ENCODE measurements at regions not wholly inside any gene's neighbourhood (a gene's known extent, or its start where the extent isn't known, plus 50 kb on each side); places are given as distances from the start of the nearest gene placed in this dataset.

DNA sequence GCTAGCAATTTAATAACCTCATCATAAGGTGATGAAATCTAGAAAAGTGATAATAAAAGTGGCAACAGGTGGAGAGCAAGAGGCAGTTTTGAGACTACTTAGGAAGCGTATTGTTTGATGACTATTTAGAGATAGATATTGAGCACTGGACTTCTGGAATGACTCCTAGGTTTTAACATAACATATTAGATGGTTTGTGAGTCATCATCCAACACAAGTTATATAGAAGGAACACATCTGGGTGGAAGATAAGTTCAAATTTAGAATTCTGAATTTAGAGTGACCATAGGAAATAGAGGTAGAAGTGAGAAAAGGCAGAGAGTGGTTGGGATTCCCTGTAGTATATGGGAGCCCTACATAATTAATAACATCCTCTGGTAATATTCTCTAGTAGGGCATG, 282.8 kb upstream of the ALCAM start:
- peaks cover 11% of the 10 kb centered on the region for H3K9me3 Mint-ChIP-seq
- peaks cover 4% of the 10 kb centered on the region for H3K4me1 Mint-ChIP-seq
- Histone ChIP-seq H3K27ac (no peak overlapping the region), H3K79me2 (ENCODE audit: low read depth) (no peaks in the 10 kb centered on the region), H3K4me1 (no peaks in the 10 kb centered on the region), H3K36me3 (no peaks in the 10 kb centered on the region), H3K9ac (no peak overlapping the region), H4K20me1 (ENCODE audit: low read depth) (no peaks in the 10 kb centered on the region), H2AFZ (replicated peaks) (no peak overlapping the region), H3K27me3 (no peaks in the 10 kb centered on the region), H3K4me2 (no peak overlapping the region), H3F3A (ENCODE audit: low read depth) (no peaks in the 10 kb centered on the region), H3K9me3 (ENCODE audit: low read depth) (no peaks in the 10 kb centered on the region), H3K4me3 (no peak overlapping the region)
- H3K27me3 Mint-ChIP-seq (ENCODE audit: insufficient read depth, low read depth), result no peaks in the 10 kb centered on the region
- TF ChIP-seq, protein P1, sequence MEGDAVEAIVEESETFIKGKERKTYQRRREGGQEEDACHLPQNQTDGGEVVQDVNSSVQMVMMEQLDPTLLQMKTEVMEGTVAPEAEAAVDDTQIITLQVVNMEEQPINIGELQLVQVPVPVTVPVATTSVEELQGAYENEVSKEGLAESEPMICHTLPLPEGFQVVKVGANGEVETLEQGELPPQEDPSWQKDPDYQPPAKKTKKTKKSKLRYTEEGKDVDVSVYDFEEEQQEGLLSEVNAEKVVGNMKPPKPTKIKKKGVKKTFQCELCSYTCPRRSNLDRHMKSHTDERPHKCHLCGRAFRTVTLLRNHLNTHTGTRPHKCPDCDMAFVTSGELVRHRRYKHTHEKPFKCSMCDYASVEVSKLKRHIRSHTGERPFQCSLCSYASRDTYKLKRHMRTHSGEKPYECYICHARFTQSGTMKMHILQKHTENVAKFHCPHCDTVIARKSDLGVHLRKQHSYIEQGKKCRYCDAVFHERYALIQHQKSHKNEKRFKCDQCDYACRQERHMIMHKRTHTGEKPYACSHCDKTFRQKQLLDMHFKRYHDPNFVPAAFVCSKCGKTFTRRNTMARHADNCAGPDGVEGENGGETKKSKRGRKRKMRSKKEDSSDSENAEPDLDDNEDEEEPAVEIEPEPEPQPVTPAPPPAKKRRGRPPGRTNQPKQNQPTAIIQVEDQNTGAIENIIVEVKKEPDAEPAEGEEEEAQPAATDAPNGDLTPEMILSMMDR (IDR thresholded peaks at IDR 0.05), result no peak
- no peak for TF ChIP-seq EZH2 (IDR thresholded peaks at IDR 0.05)
- TF ChIP-seq EZH2phosphoT487 (IDR thresholded peaks at IDR 0.05), result no peak
- no peak for DNase-seq (ENCODE audit: low spot score)
- no peak overlapping the region for H3K4me3 Mint-ChIP-seq
- no peaks in the 10 kb centered on the region for H3K36me3 Mint-ChIP-seq
- no peak overlapping the region for H3K27ac Mint-ChIP-seq

GRCh38 chr3:105085506-105085905, 281.2 kb upstream of the ALCAM start:
- Histone ChIP-seq H3K9ac (no peak overlapping the region), H3K79me2 (ENCODE audit: low read depth) (no peaks in the 10 kb centered on the region), H3F3A (ENCODE audit: low read depth) (no peaks in the 10 kb centered on the region), H3K27me3 (no peaks in the 10 kb centered on the region), H3K4me1 (no peaks in the 10 kb centered on the region), H3K4me3 (no peak overlapping the region), H2AFZ (replicated peaks) (no peak overlapping the region), H3K4me2 (no peak overlapping the region), H3K9me3 (ENCODE audit: low read depth) (no peaks in the 10 kb centered on the region), H4K20me1 (ENCODE audit: low read depth) (no peaks in the 10 kb centered on the region), H3K36me3 (no peaks in the 10 kb centered on the region), H3K27ac (no peak overlapping the region)
- Mint-ChIP-seq H3K4me3 (no peak overlapping the region), H3K27me3 (ENCODE audit: insufficient read depth, low read depth) (no peaks in the 10 kb centered on the region), H3K27ac (no peak overlapping the region), H3K9me3 (peaks cover 3% of the 10 kb centered on the region), H3K36me3 (no peaks in the 10 kb centered on the region), H3K4me1 (peaks cover 4% of the 10 kb centered on the region)
- no peak for TF ChIP-seq EZH2 (IDR thresholded peaks at IDR 0.05)
- no peak for TF ChIP-seq EZH2phosphoT487 (IDR thresholded peaks at IDR 0.05)
- TF ChIP-seq, protein P1 (IDR thresholded peaks at IDR 0.05), result no peak
- no peak for DNase-seq (ENCODE audit: low spot score)

DNA sequence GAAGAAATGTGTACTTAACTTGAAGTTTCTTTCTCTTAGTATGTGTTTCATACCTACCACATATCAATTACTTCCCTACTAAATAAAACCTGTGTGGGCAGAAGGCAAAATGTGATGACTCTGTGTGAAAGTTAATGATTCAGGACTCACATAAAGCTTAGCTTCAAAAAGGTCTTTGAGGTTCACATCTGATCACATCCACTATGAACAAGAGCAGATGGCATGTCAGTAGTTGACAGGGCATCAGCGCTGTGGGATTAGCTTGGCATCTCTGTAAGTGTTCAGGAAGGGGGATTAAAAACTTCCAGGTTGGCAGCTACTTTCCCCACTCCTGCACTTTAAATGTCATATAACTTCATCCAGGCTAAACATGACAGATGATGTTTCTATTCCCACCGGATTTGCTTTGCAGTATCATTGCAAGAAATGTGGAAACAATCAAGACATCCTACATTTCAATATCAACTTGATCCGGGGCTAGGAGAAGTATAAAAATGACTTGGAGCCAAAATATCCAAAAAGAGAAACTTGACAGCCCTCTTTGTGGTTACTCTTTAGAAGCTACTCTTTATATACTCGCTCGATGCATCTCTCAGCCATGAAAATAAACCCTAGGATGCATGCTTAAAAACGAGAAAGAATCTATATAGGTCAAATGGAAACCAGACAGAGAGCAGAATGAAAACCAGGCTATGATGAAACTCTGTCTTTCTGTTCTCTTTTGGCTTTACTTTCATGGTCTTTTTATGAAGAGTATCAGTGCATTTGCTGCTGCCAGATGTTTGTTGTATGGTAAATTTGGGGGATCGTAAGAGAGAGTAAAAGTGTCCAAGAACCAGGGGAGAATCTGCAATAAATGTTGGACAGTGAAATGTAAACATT, 273.1 kb upstream of the ALCAM start:
- Histone ChIP-seq H3K27ac (no peak overlapping the region), H3K4me2 (no peak overlapping the region), H3K4me1 (no peaks in the 10 kb centered on the region), H3K4me3 (no peak overlapping the region), H3K9ac (no peak overlapping the region), H3F3A (ENCODE audit: low read depth) (no peaks in the 10 kb centered on the region), H3K9me3 (ENCODE audit: low read depth) (no peaks in the 10 kb centered on the region), H3K27me3 (no peaks in the 10 kb centered on the region), H2AFZ (replicated peaks) (no peak overlapping the region), H3K36me3 (no peaks in the 10 kb centered on the region), H3K79me2 (ENCODE audit: low read depth) (no peaks in the 10 kb centered on the region), H4K20me1 (ENCODE audit: low read depth) (no peaks in the 10 kb centered on the region)
- TF ChIP-seq, protein P1 (IDR thresholded peaks at IDR 0.05), result no peak
- TF ChIP-seq EZH2 (IDR thresholded peaks at IDR 0.05) (no peak), EZH2phosphoT487 (IDR thresholded peaks at IDR 0.05) (no peak)
- DNase-seq (ENCODE audit: low spot score), result no peak
- H3K27me3 Mint-ChIP-seq (ENCODE audit: insufficient read depth, low read depth), result peaks cover 2% of the 10 kb centered on the region
- H3K27ac Mint-ChIP-seq, result no peak overlapping the region
- no peak overlapping the region for H3K4me3 Mint-ChIP-seq
- no peaks in the 10 kb centered on the region for H3K36me3 Mint-ChIP-seq
- no peaks in the 10 kb centered on the region for H3K4me1 Mint-ChIP-seq
- H3K9me3 Mint-ChIP-seq, result peaks cover 9% of the 10 kb centered on the region

Data from neural progenitor cell (in vitro differentiated cells).